GM21367 (cell line): ENCODE measurements at regions not wholly inside any gene's neighbourhood (a gene's known extent, or its start where the extent isn't known, plus 50 kb on each side); places are given as distances from the start of the nearest gene placed in this dataset.

Experiments
- ATAC-seq: cut with Tn5 transposase; IDR thresholded peaks from one replicate; pipeline ENCODE4 v1.9.1; 2021; ENCODE audit not compliant: unreplicated experiment

GRCh38 chr4:121277194-121278105, 103.4 kb downstream of the QRFPR start:
- ATAC-seq = peak; percentile 68

- no peak for ATAC-seq
Observed at GRCh38 chr4:121273191-121273590, 107.6 kb downstream of the QRFPR start.

- peak; percentile 72 for ATAC-seq
Observed at GRCh38 chr4:121272526-121272925, 108.3 kb downstream of the QRFPR start.

GRCh38 chr4:121270389-121270788, 106.3 kb upstream of the TNIP3 start:
- ATAC-seq = no peak

GRCh38 chr4:121269001-121269400, 104.9 kb upstream of the TNIP3 start:
- no peak for ATAC-seq

GRCh38 chr4:121266982-121267381, 102.9 kb upstream of the TNIP3 start:
- ATAC-seq = no peak

- ATAC-seq = no peak
Observed at GRCh38 chr4:121256887-121257466, 92.9 kb upstream of the TNIP3 start.

- peak; percentile 98 for ATAC-seq
Observed at GRCh38 chr4:121255986-121256750, 92.0 kb upstream of the TNIP3 start.

- no peak for ATAC-seq
Observed at GRCh38 chr4:121253961-121254360, 89.8 kb upstream of the TNIP3 start.

- ATAC-seq = peak; percentile 34
Observed at GRCh38 chr4:121252224-121252806, 88.2 kb upstream of the TNIP3 start.

- no peak for ATAC-seq
Observed at GRCh38 chr4:121248747-121249146, 84.6 kb upstream of the TNIP3 start.

- ATAC-seq = no peak
Observed at GRCh38 chr4:121246698-121247097, 82.6 kb upstream of the TNIP3 start.

GRCh38 chr4:121243485-121243884, 79.4 kb upstream of the TNIP3 start:
- ATAC-seq = no peak

- ATAC-seq = no peak
Observed at GRCh38 chr4:121242188-121242750, 78.1 kb upstream of the TNIP3 start.

- no peak for ATAC-seq
Observed at GRCh38 chr4:121239951-121240350, 75.8 kb upstream of the TNIP3 start.

- no peak for ATAC-seq
Observed at GRCh38 chr4:121238461-121238860, 74.3 kb upstream of the TNIP3 start.

- no peak for ATAC-seq
Observed at GRCh38 chr4:121237069-121237399, 72.9 kb upstream of the TNIP3 start.

- no peak for ATAC-seq
Observed at GRCh38 chr4:121236353-121237068, 72.4 kb upstream of the TNIP3 start.

- no peak for ATAC-seq
Observed at GRCh38 chr4:121233982-121234381, 69.9 kb upstream of the TNIP3 start.

- no peak for ATAC-seq
Observed at GRCh38 chr4:121229993-121230392, 65.9 kb upstream of the TNIP3 start.
